ENCODE measurements at regions not wholly inside any gene's neighbourhood (a gene's known extent, or its start where the extent isn't known, plus 50 kb on each side); places are given as distances from the start of the nearest gene placed in this dataset.
A peak's percentile ranks its signal among the peaks of the same experiment; 100 is the strongest.
"Not testable (repeated sequence)": the region's sequence is repeated elsewhere in the genome, so short reads cannot be mapped to it uniquely, and the experiment has no call there.

DNA sequence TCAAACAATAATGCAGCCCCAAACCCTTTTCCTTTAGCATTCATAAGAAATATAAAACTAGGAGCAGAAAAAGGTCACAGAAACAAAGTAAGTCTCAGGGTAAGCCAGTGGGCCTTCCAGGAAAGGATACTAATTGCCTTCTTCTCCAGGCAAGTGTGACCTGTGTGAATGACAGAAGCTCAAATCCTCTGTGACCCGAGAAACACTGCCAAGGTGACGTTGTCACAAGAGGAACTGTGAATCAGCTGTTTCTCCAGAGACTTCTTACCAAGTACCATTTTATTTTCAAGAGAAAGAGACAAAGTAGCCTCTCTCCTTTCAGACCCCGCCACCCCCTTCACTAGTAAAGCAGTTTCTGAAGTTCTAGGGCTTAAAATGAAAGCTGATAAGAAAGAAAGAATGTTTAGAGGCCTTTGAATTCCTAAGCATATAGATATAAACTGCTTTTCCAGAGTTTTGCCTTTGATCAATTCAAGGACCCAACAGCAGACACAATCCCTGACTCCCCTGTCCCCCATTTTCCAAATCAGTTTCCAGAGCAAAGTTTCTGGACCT, 155.6 kb downstream of the NUF2 start:
- no peak for FAIRE-seq

DNA sequence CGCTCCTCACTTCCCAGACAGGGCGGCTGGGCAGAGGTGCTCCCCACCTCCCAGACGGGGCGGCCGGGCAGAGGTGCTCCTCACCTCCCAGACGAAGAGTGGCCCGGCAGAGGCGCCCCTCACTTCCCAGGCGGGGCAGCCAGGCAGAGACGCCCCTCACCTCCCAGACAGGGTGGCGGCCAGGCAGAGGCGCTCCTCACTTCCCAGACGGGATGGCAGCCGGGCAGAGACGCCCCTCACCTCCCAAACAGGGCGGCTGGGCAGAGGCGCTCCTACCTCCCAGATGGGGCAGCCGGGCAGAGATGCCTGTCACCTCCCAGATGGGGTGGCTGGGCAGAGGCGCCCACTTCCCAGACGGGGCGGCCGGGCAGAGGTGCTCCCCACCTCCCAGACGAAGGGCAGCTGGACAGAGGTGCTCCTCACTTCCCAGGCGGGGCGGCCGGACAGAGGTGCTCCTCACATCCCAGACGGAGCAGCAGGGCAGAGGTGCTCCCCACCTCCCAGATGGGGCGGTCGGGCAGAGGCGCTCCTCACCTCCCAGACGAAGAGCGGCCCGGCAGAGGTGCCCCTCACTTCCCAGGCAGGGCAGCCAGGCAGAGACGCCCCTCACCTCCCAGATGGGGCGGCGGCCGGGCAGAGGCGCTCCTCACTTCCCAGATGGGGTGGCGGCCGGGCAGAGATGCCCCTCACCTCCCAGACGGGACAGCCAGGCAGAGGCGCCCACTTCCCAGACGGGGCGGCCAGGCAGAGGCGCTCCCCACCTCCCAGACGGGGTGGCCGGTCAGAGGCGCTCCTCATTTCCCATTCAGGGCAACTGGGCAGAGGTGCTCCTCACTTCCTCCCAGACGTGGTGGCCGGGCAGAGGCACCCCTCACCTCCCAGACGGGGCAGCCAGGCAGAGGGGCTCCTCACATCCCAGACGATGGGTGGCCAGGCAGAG, 176.9 kb downstream of the NUF2 start:
- FAIRE-seq, result not testable (repeated sequence)

DNA sequence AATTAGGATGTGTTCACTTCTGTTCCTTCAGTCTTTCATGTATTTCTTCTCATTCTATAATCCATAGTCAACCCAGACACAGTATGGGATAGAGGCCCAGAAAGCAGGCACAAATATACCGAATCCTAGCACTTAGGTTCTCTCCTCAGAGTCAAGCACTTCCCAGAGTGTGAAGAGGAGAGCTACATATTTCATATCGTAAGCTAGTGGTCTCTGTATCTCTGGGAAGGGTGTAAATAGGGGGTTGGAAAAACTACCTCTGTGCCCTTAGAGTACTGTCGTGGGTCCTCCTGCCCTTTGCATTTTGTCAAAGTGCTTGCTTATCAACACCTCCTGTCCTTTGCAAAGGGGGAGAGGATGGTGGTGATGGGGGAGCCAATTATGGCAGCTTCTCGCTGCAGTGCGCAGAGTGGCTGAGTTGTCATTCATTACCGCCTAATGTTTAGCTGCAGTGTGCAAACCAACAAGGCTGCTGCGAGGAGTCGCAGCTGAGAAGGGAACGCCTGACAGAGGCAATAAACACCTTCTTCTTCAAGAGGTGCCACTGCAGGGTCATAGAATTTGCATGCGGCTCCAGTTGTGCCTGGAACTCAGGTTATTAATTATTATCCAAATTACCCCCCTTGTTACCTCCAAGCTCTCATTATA, 182.7 kb downstream of the NUF2 start:
- FAIRE-seq, result no peak

DNA sequence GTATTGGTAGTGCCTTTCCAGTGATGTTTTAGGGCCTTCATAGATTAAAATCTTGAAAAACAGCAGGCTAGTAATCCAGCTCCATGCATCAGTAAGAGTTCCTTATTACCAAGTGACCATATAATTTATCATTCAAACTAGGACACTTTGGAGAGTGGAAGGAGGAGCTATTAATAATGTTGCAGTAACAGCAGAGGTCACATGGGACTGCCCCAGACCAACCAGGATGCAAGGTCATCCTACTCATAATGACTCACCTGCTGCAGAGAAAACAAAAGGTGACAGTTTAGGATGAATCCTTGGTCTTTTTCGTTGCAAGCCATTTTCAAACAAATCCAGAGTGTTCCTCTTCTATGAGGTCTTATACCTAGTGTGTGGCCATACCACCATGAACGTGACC, 187.4 kb downstream of the NUF2 start:
- no peak for FAIRE-seq

DNA sequence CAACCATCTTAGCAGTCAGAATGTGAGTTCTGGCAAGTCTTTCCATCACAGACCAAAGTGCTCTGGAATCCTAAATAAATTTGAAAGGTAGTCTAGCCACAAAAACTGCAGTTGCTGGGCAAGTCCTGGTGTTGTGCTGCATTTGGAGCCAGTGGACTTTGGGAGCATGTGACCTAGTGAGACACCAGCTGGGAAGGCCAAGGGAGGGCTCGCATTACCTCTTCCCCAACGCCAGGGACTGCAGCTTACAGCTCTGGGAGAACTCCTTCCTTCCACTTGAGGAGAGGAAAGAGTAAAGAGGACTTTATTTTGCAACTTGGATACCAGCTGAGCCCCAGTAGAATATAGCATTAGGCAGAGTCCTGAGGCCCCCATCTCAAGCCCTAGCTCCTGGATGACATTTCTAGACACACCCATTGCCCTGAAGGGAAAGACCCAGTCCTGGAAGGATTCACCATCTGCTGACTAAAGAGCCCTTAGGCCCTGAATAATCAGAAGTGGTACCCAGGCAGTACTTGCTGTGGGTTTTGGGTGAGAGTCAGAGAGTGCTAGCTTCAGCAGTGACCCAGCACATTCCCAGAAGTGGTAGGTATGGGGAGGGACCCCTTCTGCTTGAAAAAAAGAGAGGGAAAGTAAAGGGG, 190.7 kb downstream of the NUF2 start:
- no peak for FAIRE-seq

DNA sequence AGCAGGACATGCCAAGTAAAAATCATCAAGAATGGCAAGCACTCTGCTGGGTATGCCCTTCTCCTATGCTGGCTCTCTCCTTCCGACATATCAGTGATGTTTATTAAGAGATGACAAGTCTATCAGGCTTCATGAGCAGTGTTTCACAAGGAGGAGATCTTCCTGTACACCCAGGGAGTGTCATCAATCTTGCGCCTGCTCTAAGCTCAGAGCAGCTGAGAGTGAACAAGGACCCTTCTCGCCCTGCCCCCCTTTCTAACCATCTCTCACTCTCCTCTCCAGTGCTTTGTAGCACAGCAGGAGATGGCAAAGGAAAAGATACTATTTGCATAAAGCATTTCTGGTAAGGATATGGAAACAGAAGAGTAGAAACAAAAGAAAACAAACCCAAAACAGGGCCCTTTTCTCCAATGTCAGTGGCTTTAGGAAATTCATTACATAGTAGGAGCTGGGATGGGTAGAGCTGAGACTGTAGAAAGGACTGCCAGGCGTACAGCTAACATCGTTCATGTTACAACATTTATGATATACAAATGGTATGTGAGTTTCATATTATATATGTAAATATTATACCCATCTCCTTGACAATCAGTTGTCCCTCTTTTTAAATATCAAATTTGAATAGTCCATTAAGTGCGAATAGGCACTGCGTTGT, 201.7 kb downstream of the NUF2 start:
- no peak for FAIRE-seq

DNA sequence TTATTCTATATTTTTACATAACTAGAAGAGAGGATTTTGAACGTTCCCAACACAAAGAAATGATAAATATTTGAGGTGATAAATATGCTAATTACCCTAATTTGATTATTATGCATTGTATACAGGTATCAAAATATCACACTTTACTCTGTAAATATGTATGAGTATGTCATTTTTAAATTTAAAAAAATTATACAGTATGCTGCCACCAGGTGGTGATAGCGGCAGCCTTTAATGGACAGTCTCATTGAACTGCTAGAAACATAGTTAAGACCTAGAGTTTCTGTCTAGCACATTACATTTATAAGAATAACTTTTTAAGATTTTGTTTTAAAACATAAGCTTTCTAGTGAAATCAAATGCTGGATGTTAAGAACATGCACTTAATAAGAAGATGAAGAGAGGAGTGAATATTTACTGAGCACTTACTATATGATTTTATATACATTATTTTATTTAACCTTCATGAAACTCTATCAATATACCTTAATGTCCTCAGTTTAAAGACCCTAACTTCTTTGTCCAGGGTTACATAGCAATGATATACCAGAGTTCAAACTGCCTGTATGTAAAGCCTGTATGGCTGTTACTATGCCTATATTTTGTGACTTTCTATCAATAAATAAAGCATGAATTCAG, 207.1 kb downstream of the NUF2 start:
- peak; percentile 83 for FAIRE-seq

DNA sequence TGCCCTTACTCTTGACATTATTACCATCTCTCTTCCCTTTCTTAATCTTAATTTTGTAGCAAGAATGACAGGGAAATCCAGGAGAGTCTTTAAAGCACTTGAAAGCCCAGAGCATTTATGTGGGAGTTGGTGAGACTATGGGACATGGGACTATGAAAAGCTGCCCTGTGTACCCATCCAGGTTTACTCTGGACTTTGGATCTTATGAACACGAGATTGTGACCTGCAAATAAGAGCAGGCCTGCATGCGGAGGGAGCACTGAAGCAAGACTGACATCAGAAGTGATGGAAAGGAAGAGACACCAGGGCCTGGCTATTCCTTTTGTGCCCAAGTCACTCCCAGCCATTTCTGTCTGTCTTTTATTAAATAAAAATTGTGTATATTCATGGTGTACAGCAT, 209.6 kb downstream of the NUF2 start:
- no peak for FAIRE-seq

DNA sequence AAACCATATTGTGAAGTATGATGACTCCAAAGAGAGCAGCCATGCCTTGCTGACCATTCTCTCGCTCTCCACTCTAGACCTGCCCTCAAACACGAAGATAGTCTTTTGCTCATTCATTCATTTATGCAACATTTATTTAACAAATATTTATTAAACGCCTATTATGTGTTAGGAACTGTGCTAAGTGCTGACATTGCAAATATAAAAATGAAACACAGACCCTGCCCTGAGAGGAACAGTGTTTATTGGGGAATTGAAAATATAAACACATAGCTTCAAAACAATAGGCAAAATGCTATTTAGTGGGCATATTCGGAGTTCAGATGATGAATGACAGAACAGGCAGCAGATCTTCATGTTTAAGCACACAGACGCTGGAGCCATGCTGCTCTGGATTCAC, 213.6 kb downstream of the NUF2 start:
- no peak for FAIRE-seq

DNA sequence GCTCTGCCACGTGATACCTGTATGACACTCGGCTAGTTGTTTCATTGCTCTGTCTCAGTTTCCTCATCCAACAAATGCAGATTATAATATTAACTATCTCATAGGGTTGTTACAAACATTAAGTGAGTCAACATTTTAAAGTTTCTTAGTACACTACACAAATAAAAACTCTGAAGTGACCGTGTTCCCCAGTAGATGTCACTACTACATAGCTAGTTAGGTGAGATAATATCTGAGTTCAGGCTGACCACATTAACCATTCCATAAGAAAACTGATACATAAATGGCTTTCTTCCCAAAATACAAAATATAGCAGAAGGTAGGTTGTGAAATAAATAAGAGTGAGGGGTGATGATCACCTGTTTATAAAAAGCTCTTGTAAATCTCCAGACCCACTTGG, 214.1 kb downstream of the NUF2 start:
- FAIRE-seq, result peak; percentile 83

DNA sequence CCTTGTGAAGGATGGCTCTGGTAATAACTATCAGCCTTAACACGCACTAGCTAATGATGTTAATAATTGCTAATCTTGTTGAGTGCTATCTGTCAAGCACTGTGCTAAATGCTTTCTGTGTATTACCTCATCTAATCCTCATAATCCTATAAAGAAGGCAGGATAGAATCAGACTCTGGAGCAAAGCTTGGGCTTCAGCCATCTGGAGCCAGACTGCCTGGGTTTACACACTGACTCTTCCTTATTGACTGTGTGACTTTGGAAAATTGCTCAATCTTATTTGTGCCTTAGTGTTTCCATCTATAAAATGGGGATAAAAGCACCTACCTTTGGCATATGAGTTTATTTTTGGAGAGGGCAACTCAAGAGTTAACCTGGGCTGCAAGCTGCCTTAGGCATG, 216.1 kb downstream of the NUF2 start:
- no peak for FAIRE-seq

DNA sequence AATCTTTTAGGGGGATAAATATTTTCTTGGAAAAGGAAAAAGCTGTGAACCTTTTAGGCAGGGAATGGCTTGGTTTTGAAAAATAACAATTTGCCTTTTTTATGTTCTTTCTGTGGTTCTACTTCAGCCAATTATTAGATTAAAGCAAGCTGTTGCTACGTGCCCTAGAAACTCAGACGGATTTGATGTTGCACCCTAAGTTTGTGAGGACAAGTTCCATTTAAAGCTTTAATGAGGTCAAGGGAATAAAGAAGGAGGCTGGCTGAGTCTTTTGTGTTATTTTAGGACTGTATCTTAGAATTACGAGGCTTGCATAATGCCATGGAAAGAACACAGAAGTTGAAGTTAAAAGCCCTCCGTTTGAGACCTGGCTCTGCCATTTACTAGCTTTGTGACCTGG, 216.9 kb downstream of the NUF2 start:
- peak; percentile 92 for FAIRE-seq

DNA sequence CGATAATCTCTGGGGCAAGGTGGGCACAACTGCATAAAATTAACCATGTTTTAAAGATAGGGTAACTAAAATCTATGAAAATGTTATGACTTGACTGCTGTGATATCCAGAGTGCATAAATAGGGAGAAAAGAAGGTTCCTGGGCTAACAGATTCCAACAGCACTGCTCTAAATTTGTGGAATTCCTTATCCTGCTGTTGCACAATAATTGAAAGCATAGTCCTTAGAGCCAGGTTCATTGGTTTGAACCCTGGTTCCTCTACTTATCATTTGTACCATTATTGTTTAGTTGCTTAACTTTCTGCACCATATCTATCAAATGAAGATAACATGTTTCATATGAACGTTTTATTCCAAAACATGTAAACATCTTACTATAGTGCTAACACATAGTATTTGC, 219.0 kb downstream of the NUF2 start:
- no peak for FAIRE-seq

DNA sequence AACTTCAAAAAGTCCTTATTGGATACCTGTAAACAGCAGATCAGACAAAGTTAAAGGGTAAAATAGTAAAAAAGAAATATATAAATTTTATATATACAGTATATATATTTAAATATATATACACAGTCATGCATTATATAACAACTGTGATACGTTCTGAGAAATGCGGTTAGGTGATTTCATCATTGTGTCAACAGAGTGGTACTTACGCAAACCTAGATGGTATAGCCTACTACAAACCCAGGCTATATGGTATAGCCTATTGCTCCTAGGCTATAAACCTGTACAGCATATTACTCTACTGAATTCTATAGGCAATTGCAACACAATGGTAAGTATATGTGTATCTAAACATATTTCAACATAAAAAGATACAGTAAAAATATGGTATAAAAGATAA, 222.7 kb downstream of the NUF2 start:
- FAIRE-seq, result no peak

DNA sequence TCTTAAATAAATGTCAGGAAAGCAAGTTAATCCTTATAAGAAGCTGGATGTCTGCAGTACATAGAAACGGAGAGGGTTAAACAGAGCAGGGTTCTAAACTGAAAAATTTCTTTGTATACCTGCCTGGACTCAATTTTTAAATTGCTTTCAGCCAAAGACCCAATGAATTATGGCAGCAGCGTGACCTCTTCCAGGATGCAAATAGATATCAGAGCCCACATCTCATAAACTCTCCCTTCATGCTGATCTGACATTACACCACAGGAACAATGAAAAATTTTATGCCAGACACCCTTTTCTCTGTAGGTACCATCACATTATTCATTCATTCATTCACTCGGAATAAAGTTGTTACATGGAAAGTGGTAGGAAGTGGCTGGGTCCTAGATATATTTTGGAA, 236.4 kb downstream of the NUF2 start:
- FAIRE-seq, result no peak

DNA sequence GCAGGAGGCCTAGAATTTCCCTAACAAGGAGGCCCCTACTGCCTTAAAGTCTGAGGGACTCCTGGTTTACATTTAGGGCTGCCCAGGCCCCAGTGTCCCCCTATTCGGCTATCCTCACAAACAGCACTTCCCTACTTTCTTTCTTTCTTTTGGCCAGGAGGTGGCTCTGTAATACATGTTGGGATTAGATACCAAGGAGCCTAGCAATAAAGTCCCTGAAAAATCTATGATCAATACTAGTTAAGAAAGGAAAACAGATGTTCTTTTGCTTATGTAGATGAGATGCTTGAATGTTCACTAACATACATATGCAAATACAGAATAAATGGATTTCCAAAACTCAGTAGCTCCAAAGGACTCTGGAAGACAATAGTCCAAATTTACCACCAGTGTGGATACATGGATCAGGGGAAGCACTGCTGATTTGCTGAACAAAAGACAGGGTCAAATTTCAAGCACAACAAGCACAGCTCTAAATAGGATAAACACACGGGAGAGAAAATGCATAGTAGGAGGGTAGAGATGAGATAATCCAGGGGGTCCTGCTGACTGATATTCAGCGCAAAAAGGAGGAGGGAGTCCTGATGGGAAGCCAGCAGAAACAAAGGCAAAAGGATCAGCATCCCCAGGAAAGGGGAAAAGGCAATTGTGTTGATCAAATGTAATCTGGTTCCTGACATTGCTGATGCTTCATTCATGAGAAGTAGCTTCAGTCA, 240.0 kb downstream of the NUF2 start:
- no peak for FAIRE-seq

DNA sequence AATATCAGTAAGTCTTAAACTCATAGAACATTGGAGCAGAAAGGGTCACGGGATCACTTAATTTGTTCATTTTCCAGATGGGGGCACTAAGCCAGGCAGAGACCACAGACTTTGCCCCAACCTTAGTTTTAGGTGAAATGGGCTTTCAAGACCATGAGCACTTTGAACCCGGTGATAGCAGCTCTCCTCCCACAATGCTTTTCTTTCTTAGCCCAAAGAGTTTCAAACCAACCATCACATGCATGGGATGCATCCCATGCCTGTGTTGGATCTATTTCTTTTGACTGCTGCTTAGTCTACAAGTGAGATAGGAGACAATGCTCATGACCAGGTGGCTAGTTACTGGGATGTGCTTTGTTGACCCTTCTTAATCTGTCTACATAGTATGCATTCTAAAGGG, 240.6 kb downstream of the NUF2 start:
- FAIRE-seq, result no peak

DNA sequence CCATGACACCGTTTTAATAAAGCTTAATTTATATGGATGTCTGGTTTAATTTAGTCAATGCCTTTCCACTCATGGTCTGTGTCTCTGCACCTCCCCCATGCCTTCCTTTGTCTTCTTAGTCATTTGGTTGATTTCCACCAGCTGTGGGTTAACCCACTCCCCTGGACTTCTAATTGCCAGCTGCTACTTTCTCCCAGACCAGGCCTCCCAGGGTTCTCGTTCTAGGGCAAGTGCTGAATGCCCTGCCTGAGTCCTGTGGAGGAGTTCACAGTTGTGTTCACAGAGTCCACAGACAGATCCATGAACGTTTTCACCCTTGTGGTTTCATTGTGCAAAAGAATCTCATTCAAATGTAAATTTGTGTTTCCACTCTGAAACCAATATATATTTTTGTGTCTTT, 243.4 kb downstream of the NUF2 start:
- no peak for FAIRE-seq

DNA sequence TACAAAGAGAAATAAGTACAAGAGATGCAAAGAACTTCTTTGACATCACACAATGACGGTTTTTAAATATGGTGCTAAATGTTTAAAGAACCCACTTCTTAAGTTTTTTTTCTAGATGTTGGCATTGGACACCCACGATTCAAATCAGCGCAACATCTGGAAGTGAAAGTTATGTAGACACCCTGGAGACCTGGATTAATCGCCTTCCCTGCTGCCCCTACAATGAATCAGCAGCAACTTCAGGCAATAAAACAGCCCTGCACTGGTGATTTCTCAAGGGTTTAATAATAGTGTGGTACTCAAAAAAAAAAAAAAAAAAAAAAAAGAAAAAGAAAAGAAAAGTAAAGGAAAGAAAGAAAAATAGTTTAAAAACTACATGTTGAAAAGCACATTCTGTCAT, 248.3 kb downstream of the NUF2 start:
- peak; percentile 84 for FAIRE-seq

DNA sequence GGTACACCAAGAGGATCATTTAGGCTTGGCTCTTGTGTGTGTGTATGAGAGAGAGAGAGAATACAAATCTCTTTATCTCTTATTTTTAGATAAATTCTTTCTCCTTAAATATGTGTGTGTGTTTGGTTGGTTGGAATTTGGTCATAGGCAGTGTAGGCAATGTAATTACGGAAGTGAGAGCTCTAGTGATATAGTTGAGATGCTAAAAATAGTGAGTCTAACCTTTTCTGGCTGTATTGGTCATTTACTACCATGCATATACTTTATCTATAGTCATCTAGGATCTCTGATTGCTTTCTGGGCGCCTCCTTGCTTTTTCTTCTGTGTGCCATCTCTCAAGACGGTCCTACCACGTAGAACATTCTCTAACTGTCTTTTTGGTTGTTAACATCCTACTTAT, 250.2 kb downstream of the NUF2 start:
- FAIRE-seq, result no peak

DNA sequence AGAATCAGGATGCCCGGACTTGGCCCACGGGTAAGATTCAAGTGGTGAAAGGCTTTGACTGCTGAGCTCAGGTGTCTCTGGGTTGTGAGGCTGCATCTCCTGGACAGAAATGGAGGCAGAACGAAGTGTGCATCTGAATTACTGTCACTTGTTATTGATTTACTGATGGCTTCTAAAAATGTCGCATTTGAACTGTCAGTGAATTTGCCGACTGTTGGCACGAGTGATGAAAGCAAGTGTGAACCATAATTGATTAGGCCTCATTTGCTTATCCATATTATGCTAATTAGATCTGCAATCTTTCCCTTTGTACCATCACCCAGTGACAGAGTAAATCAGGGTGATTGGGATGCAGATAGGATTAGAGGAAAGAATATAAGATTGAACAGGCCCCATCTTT, 252.4 kb downstream of the NUF2 start:
- no peak for FAIRE-seq

DNA sequence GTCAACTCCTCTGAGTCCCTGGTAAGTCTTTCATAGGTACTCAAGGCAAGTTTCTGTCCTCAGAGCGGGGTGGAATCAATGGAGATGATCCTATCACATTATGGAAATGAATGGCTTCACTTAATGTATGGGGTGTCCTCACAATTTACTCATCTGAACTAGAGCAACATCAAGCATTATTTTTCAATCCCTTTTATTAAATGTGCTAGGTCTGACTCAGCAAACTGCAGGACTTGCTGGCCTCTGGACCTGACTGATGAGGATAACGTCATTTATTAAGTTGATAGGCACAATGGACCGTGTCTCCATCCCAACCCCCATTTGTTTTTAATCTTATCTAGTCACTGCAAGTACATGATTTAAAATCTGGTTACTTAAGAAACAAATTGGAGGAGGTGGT, 259.2 kb downstream of the NUF2 start:
- no peak for FAIRE-seq

All from endometrium (tissue), 2 donors.